Erythroblast (primary cell): ENCODE measurements at regions not wholly inside any gene's neighbourhood (a gene's known extent, or its start where the extent isn't known, plus 50 kb on each side); places are given as distances from the start of the nearest gene placed in this dataset.

Source experiments
- GATA1 ChIP-seq: IDR thresholded peaks from 2 replicates; pipeline ENCODE4 v1.6.1; 2011; ENCODE audit warnings: low read depth, mild to moderate bottlenecking, control low read depth, low read length, moderate library complexity
- POLR2A ChIP-seq: IDR thresholded peaks from 2 replicates; pipeline ENCODE4 v1.6.1; 2011; ENCODE audit warnings: mild to moderate bottlenecking, low read length

DNA sequence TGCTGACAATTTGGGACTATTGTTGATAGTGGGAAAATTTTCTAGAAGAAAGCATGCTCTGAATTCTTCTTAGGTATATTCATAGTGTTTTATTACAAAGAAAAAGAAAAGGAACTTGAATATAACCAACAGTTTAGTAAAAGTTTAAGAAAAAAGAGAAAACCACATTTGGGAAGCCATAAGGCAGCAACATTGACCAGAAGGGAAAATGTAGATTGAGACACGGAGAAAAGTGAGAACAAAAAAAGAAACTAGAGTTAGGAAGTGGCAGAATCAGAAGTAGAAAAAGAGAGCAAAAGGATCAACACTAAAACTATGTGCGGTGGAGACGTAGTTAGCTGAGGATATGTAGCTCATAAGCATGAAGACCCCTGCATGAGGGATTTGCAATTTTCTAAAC lies 1398.2 kb downstream of the LRRC4C start:
- TF ChIP-seq POLR2A = no peak
- TF ChIP-seq GATA1 = no peak
